Activated CD4-positive, alpha-beta T cell treated with anti-CD3 and anti-CD28 coated beads, Interleukin-2, amount 10 ng/mL, durations not matched to agents 24 days and 14 days (primary cell): ENCODE measurements at regions not wholly inside any gene's neighbourhood (a gene's known extent, or its start where the extent isn't known, plus 50 kb on each side); places are given as distances from the start of the nearest gene placed in this dataset.

ENCODE experiments used
- DNase-seq: peaks from one replicate; pipeline ENCODE4 v3.0.0; 2022
- H3K27ac Mint-ChIP-seq: one replicate; pipeline ENCODE4 v1.8.0; 2022; ENCODE audit warnings: mild to moderate bottlenecking, mixed read lengths
- H3K27me3 Mint-ChIP-seq: one replicate; pipeline ENCODE4 v1.8.0; 2022; ENCODE audit warnings: mixed read lengths
- H3K36me3 Mint-ChIP-seq: one replicate; pipeline ENCODE4 v1.8.0; 2022; ENCODE audit warnings: low read depth, mild to moderate bottlenecking, mixed read lengths
- H3K4me1 Mint-ChIP-seq: one replicate; pipeline ENCODE4 v1.8.0; 2021; ENCODE audit warnings: mixed read lengths
- H3K4me3 Mint-ChIP-seq: one replicate; pipeline ENCODE4 v1.8.0; 2022; ENCODE audit warnings: mild to moderate bottlenecking, moderate library complexity, mixed read lengths
- H3K9me3 Mint-ChIP-seq: one replicate; pipeline ENCODE4 v1.8.0; 2021; ENCODE audit warnings: mixed read lengths
- intact Hi-C: fragments of 100-400 bp; cut with micrococcal nuclease; formaldehyde crosslinking; loops from one replicate; pipeline ENCODE4 v1.15.1; 2023

- no peak overlapping the region for H3K27ac Mint-ChIP-seq
- H3K4me1 Mint-ChIP-seq = peaks cover 42% of the 10 kb centered on the region
- H3K36me3 Mint-ChIP-seq = no peaks in the 10 kb centered on the region
- DNase-seq = no peak
- peaks cover 4% of the 10 kb centered on the region for H3K9me3 Mint-ChIP-seq
- no peaks in the 10 kb centered on the region for H3K27me3 Mint-ChIP-seq
- H3K4me3 Mint-ChIP-seq = no peak overlapping the region
- intact Hi-C loops = loop anchor here (5.0 kb wide), 1 partner anchor 335 kb away; the partner anchor contains the start of gene CCNH
Observed at GRCh38 chr5:87076931-87077330, 190.8 kb upstream of the RASA1 start.

GRCh38 chr5:87079219-87079618, 188.5 kb upstream of the RASA1 start:
- Mint-ChIP-seq H3K9me3 (peaks cover 4% of the 10 kb centered on the region), H3K4me3 (peak overlapping the region; percentile 17), H3K27me3 (no peaks in the 10 kb centered on the region), H3K27ac (no peak overlapping the region), H3K36me3 (peaks cover 2% of the 10 kb centered on the region), H3K4me1 (peaks cover 49% of the 10 kb centered on the region)
- peak; percentile 62 for DNase-seq
- intact Hi-C loops = loop anchor here (5.0 kb wide), 1 partner anchor 333 kb away; the partner anchor contains the start of gene CCNH

GRCh38 chr5:87081016-87081415, 186.7 kb upstream of the RASA1 start:
- Mint-ChIP-seq H3K27me3 (no peaks in the 10 kb centered on the region), H3K4me3 (peak overlapping the region; percentile 69), H3K4me1 (peaks cover 35% of the 10 kb centered on the region), H3K36me3 (peaks cover 2% of the 10 kb centered on the region), H3K27ac (peak overlapping the region; percentile 51), H3K9me3 (peaks cover 5% of the 10 kb centered on the region)
- no peak for DNase-seq
- intact Hi-C loops = loop anchor here (1.0 to 5.0 kb wide), 3 partner anchors 36 to 261 kb away; no protein-coding TSS in a partner anchor

GRCh38 chr5:87081511-87082372, 185.9 kb upstream of the RASA1 start:
- DNase-seq = peak; percentile 82
- Mint-ChIP-seq H3K4me1 (peaks cover 35% of the 10 kb centered on the region), H3K27me3 (no peaks in the 10 kb centered on the region), H3K9me3 (peaks cover 10% of the 10 kb centered on the region), H3K4me3 (peak overlapping the region; percentile 69), H3K27ac (peak overlapping the region; percentile 79), H3K36me3 (peaks cover 2% of the 10 kb centered on the region)
- intact Hi-C loops = loop anchor here (1.0 to 5.0 kb wide), 3 partner anchors 36 to 261 kb away; no protein-coding TSS in a partner anchor

GRCh38 chr5:87094347-87094746, 173.3 kb upstream of the RASA1 start:
- H3K4me3 Mint-ChIP-seq = no peak overlapping the region
- H3K27ac Mint-ChIP-seq = no peak overlapping the region
- intact Hi-C loops = no loop called here
- H3K36me3 Mint-ChIP-seq = peaks cover 4% of the 10 kb centered on the region
- H3K9me3 Mint-ChIP-seq = peaks cover 17% of the 10 kb centered on the region
- no peak for DNase-seq
- peaks cover 20% of the 10 kb centered on the region for H3K27me3 Mint-ChIP-seq
- peaks cover 4% of the 10 kb centered on the region for H3K4me1 Mint-ChIP-seq

- peaks cover 4% of the 10 kb centered on the region for H3K4me1 Mint-ChIP-seq
- intact Hi-C loops = no loop called here
- H3K9me3 Mint-ChIP-seq = peaks cover 17% of the 10 kb centered on the region
- H3K36me3 Mint-ChIP-seq = peaks cover 2% of the 10 kb centered on the region
- peaks cover 20% of the 10 kb centered on the region for H3K27me3 Mint-ChIP-seq
- no peak overlapping the region for H3K27ac Mint-ChIP-seq
- DNase-seq = no peak
- no peak overlapping the region for H3K4me3 Mint-ChIP-seq
Observed at GRCh38 chr5:87094833-87095232, 172.8 kb upstream of the RASA1 start.

- no peak overlapping the region for H3K27ac Mint-ChIP-seq
- no peak for DNase-seq
- H3K4me1 Mint-ChIP-seq = peaks cover 4% of the 10 kb centered on the region
- H3K9me3 Mint-ChIP-seq = peaks cover 14% of the 10 kb centered on the region
- intact Hi-C loops = no loop called here
- no peak overlapping the region for H3K4me3 Mint-ChIP-seq
- peaks cover 20% of the 10 kb centered on the region for H3K27me3 Mint-ChIP-seq
- no peaks in the 10 kb centered on the region for H3K36me3 Mint-ChIP-seq
Observed at GRCh38 chr5:87095787-87096186, 171.9 kb upstream of the RASA1 start.

GRCh38 chr5:87097664-87098063, 170.0 kb upstream of the RASA1 start:
- no peak overlapping the region for H3K27ac Mint-ChIP-seq
- H3K9me3 Mint-ChIP-seq = peaks cover 14% of the 10 kb centered on the region
- peaks cover 20% of the 10 kb centered on the region for H3K27me3 Mint-ChIP-seq
- no peak overlapping the region for H3K4me3 Mint-ChIP-seq
- no peaks in the 10 kb centered on the region for H3K36me3 Mint-ChIP-seq
- no peak for DNase-seq
- intact Hi-C loops = no loop called here
- H3K4me1 Mint-ChIP-seq = peaks cover 8% of the 10 kb centered on the region

GRCh38 chr5:87099291-87099839, 168.3 kb upstream of the RASA1 start:
- Mint-ChIP-seq H3K27me3 (peaks cover 19% of the 10 kb centered on the region), H3K36me3 (no peaks in the 10 kb centered on the region), H3K9me3 (peaks cover 14% of the 10 kb centered on the region), H3K4me1 (peaks cover 8% of the 10 kb centered on the region), H3K27ac (no peak overlapping the region), H3K4me3 (no peak overlapping the region)
- DNase-seq = no peak
- intact Hi-C loops = no loop called here

GRCh38 chr5:87099968-87100367, 167.7 kb upstream of the RASA1 start:
- Mint-ChIP-seq H3K9me3 (peaks cover 14% of the 10 kb centered on the region), H3K36me3 (no peaks in the 10 kb centered on the region), H3K27ac (no peak overlapping the region), H3K27me3 (peaks cover 17% of the 10 kb centered on the region), H3K4me1 (peaks cover 5% of the 10 kb centered on the region), H3K4me3 (no peak overlapping the region)
- no peak for DNase-seq
- intact Hi-C loops = no loop called here

GRCh38 chr5:87101321-87101720, 166.4 kb upstream of the RASA1 start:
- Mint-ChIP-seq H3K4me3 (no peak overlapping the region), H3K36me3 (no peaks in the 10 kb centered on the region), H3K4me1 (peaks cover 5% of the 10 kb centered on the region), H3K27ac (no peak overlapping the region), H3K9me3 (peaks cover 10% of the 10 kb centered on the region), H3K27me3 (peaks cover 12% of the 10 kb centered on the region)
- DNase-seq = no peak
- intact Hi-C loops = no loop called here

GRCh38 chr5:87102841-87103240, 164.8 kb upstream of the RASA1 start:
- Mint-ChIP-seq H3K4me3 (no peak overlapping the region), H3K36me3 (no peaks in the 10 kb centered on the region), H3K27me3 (peaks cover 2% of the 10 kb centered on the region), H3K4me1 (peaks cover 5% of the 10 kb centered on the region), H3K9me3 (peaks cover 5% of the 10 kb centered on the region), H3K27ac (no peak overlapping the region)
- intact Hi-C loops = no loop called here
- DNase-seq = no peak

- intact Hi-C loops = no loop called here
- no peak overlapping the region for H3K27ac Mint-ChIP-seq
- H3K36me3 Mint-ChIP-seq = no peaks in the 10 kb centered on the region
- H3K9me3 Mint-ChIP-seq = no peaks in the 10 kb centered on the region
- no peak overlapping the region for H3K4me3 Mint-ChIP-seq
- H3K27me3 Mint-ChIP-seq = peaks cover 2% of the 10 kb centered on the region
- DNase-seq = no peak
- H3K4me1 Mint-ChIP-seq = peaks cover 5% of the 10 kb centered on the region
Observed at GRCh38 chr5:87103616-87104287, 163.9 kb upstream of the RASA1 start.

- DNase-seq = no peak
- Mint-ChIP-seq H3K27ac (no peak overlapping the region), H3K9me3 (peaks cover 3% of the 10 kb centered on the region), H3K4me3 (no peak overlapping the region), H3K27me3 (peaks cover 2% of the 10 kb centered on the region), H3K4me1 (peaks cover 5% of the 10 kb centered on the region), H3K36me3 (no peaks in the 10 kb centered on the region)
- intact Hi-C loops = no loop called here
Observed at GRCh38 chr5:87105577-87105976, 162.1 kb upstream of the RASA1 start.
